NB4 (cell line): ENCODE measurements at regions not wholly inside any gene's neighbourhood (a gene's known extent, or its start where the extent isn't known, plus 50 kb on each side); places are given as distances from the start of the nearest gene placed in this dataset.

Experiments
- MYC ChIP-seq: IDR thresholded peaks from 2 replicates; pipeline ENCODE4 v1.6.1; 2011; ENCODE audit warnings: low read depth, low read length
- POLR2A ChIP-seq: IDR thresholded peaks from 2 replicates; pipeline ENCODE4 v1.6.1; 2011; ENCODE audit warnings: mild to moderate bottlenecking; ENCODE audit not compliant: insufficient read length; ENCODE audit errors: extremely low read depth
- TF ChIP-seq, protein P1 (sequence below): IDR thresholded peaks from one replicate; pipeline ENCODE4 v1.5.1; 2012; ENCODE audit warnings: low read depth, low read length
- TF ChIP-seq, protein P2 (sequence below): IDR thresholded peaks from 2 replicates; pipeline ENCODE4 v1.6.1; 2011; ENCODE audit warnings: low read depth, low read length

DNA sequence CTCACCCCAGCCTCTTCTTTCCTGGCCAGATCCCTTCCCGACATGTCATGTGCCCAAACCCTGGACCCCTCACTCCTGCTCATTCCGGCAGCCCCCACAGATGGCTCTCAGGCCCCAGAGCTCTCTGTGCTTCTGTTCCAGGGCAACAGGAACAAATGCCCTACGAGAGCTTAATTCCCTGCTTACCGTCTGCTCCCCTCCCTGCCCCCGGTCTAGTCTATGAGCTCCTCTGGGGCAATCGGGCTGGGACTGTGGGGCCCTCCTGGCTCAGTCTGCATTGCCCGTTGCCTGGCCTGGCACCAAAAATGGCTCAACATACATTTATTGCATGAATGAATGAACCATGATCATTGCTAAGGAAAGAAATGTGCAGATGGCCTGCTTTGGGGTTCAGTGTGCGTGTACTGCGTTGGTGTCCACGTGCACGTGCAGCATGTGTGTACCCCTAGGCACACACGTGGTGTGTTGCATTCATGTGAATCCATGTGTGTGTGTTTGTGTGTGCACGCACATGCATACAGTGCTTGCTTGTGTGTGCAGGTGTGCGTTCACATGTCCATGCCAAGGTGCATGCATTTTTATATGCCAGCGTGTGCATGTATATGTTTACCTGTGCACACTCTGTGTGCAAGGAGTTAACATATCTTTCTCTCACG is 201.2 kb upstream of the IER5L start:
- TF ChIP-seq, protein P1, sequence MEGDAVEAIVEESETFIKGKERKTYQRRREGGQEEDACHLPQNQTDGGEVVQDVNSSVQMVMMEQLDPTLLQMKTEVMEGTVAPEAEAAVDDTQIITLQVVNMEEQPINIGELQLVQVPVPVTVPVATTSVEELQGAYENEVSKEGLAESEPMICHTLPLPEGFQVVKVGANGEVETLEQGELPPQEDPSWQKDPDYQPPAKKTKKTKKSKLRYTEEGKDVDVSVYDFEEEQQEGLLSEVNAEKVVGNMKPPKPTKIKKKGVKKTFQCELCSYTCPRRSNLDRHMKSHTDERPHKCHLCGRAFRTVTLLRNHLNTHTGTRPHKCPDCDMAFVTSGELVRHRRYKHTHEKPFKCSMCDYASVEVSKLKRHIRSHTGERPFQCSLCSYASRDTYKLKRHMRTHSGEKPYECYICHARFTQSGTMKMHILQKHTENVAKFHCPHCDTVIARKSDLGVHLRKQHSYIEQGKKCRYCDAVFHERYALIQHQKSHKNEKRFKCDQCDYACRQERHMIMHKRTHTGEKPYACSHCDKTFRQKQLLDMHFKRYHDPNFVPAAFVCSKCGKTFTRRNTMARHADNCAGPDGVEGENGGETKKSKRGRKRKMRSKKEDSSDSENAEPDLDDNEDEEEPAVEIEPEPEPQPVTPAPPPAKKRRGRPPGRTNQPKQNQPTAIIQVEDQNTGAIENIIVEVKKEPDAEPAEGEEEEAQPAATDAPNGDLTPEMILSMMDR = no peak
- TF ChIP-seq POLR2A (no peak), MYC (no peak)
- TF ChIP-seq, protein P2, sequence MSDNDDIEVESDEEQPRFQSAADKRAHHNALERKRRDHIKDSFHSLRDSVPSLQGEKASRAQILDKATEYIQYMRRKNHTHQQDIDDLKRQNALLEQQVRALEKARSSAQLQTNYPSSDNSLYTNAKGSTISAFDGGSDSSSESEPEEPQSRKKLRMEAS = no peak
